GM19043 (cell line): ENCODE measurements at regions not wholly inside any gene's neighbourhood (a gene's known extent, or its start where the extent isn't known, plus 50 kb on each side); places are given as distances from the start of the nearest gene placed in this dataset.
"Not testable (repeated sequence)": the region's sequence is repeated elsewhere in the genome, so short reads cannot be mapped to it uniquely, and the experiment has no call there.

ENCODE experiments used
- ATAC-seq: cut with Tn5 transposase; IDR thresholded peaks from one replicate; pipeline ENCODE4 v1.9.1; 2021; ENCODE audit warnings: low read depth; ENCODE audit not compliant: unreplicated experiment

- ATAC-seq = not testable (repeated sequence)
Observed at GRCh38 chr17:15858082-15858481, 86.8 kb upstream of the ADORA2B start.

DNA sequence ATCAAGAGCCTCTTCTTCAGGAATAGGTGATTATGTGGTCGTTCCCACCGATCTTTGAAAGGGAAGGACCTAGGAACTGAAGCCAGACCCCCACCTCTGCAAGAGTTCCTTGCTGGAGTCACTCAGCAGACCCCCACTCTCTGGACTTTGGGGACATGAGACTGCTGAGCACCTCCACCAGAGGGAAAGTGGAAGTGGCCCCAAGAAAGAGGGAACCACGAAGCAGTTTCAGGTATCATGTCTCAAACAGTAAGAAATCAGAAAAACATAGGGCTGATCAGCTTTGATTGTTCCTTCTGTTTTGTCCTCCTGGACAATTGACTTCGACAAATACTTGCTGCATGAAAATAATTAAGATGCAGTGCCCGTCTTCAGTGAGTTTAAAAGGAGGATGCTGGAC is 84.2 kb upstream of the ADORA2B start:
- ATAC-seq = not testable (repeated sequence)

DNA sequence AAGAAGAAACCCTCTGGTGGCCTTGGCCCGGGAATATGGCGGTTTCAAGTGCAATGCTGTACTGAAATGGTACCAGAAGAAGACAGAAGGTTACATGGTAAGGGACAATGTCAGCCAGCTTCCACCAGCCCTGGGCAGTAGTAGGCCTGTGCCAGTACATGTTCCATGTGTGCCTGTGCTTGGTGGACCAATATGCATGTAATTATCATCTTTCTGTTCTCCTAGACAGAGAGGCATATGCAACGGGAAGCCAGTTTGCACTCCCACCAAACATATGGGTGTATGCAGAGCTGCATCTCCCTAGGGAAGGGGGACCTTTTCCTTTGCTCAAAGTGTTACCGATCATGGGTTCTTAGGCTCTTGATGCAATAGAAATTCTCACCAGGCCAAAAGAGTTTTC is 80.9 kb upstream of the ADORA2B start:
- ATAC-seq = not testable (repeated sequence)

DNA sequence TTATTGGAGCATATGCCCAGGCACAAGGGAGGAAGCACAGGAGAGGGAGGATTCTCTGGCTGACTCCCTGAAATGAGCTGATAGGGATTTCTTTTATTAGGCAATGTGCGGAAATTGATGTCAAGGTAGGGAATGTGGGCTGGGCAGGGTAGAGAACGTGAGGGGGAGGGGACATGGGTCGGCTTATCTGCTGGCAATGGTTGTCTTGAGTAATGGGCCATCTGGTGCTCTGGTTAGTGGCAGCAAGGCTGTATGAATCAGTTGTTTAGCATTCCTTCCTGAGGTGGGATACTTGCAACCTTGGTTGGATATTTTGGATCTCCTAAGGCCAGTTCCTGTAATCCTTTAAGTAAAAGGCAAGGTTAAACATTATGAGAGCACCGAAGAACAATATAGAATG is 80.5 kb upstream of the ADORA2B start:
- ATAC-seq = not testable (repeated sequence)

- ATAC-seq = not testable (repeated sequence)
Observed at GRCh38 chr17:15866015-15866414, 78.9 kb upstream of the ADORA2B start.

- not testable (repeated sequence) for ATAC-seq
Observed at GRCh38 chr17:15867331-15867730, 77.6 kb upstream of the ADORA2B start.

- not testable (repeated sequence) for ATAC-seq
Observed at GRCh38 chr17:15869868-15870267, 75.1 kb upstream of the ADORA2B start.

DNA sequence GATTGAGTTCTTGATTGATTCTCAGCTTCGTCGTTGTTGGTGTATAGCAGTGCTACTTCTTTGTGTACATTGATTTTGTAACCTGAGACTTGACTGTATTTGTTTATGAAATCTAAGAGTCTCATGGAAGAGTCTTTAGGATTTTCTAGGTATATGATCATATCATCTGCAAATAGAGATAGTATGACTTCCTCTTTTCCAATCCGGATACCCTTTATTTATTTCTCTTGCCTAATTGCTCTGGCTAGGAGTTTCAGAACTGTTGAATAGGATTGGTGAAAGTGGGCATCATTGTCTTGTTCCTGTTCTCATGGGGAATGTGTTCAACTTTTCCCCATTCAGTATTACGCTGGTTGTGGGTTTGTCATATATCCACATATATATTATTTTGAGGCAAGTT is 72.3 kb upstream of the ADORA2B start:
- ATAC-seq = not testable (repeated sequence)

GRCh38 chr17:15877882-15878500 is 66.9 kb upstream of the ADORA2B start:
- ATAC-seq = not testable (repeated sequence)

- no peak for ATAC-seq
Observed at GRCh38 chr17:15882058-15882720, 62.7 kb upstream of the ADORA2B start.

DNA sequence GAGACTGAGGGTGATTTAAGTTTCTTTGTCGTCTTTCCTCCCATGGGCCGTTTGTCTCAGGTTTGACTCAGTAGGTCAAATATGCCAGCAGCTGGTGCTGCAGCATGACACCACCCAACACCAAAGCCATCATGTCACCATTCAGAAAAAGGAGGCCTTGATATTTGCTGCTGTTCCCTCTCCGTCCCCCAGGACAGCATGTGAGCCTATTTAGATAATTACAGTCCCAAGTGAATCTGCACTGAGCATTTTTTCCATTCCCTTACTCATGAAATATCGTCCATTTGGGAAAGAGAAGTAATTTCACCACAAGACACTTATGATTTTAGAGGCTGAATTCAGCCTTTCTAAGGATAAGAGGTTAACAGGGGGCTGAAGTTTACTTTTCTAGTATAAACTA is 62.2 kb upstream of the ADORA2B start:
- no peak for ATAC-seq

DNA sequence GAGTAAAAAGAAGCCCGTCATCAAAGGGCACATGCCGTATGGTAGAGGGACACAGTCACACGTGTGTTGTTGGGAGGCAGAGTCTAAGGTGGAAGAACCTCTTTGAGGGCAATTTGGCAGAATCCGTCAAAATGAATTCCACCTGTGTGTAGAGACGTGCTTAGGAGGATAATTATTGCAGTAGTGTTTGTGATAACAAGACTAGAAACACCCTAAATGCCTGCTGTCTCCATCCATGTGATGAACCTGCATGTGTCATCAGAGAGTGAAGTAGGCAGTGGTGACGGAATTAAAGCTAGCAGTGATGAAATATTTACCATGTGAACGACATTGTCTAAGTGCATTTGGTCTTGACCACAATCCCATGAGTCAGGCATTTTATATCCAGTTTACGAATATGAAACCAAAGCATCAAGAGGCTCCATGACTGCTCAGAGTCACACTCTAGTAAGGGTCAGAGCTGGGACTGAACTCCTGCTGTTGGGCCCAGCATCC is 61.3 kb upstream of the ADORA2B start:
- ATAC-seq = no peak

GRCh38 chr17:15884731-15885130 is 60.2 kb upstream of the ADORA2B start:
- ATAC-seq = no peak

- ATAC-seq = no peak
Observed at GRCh38 chr17:15885770-15886169, 59.2 kb upstream of the ADORA2B start.

DNA sequence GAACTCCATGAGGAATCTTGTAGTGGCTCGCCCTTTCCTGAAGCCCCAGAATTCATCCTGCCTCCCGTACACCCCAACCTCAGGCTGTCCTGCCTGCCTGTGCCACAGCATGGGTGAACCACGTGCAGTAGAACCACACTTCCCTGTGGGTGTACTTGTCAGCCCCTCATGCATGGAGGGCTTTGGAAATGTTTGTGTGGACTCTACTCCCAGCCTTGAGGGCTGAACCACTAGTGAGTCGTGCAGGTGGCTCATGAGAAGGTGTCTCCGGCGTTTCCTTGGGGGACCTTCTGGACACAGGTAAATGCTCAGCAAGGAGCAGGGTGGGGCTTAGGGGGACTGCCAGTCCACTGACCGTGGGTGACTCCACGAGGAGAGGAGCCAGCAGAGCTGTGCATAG is 58.7 kb upstream of the ADORA2B start:
- ATAC-seq = no peak

DNA sequence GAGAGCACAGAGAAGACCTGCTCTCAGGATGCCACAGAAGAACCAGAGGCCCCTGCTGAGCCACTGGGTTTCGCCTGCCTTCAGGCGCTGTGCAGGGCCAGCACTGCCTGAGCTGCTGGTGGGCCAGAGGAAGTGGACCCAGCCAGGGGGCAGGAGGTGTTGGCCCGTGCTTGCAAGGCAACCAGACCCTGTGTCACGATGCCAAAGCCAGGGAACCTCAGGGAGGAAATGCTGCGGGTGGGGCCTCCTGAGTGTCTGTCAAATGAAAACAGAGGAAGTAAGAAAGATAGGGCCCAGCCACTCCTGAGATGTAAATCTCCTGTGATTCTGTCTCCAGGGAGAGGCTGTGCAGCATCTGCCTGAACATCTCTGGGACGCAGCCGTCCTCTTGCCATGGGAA is 58.1 kb upstream of the ADORA2B start:
- ATAC-seq = no peak

- ATAC-seq = no peak
Observed at GRCh38 chr17:15888436-15888835, 56.5 kb upstream of the ADORA2B start.

- ATAC-seq = no peak
Observed at GRCh38 chr17:15890279-15890892, 54.5 kb upstream of the ADORA2B start.

DNA sequence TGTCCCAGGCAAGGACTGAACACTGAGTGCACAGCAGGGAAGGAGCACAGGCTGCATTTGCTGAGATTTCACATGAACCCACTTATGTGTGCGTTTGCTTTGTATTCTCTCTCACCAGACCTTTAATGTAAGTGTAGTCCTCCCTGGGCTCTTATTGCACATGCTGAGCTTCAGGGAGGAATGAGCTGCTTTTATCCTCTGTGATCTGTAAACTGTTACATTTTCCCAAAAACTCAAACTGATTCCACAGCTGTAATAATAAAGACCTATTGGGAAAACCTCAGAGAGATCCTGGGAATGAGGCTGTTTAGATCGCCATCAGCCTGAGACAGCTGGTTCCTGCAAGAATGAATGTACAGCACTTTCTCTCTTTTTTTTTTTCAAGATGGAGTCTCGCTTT is 53.6 kb upstream of the ADORA2B start:
- ATAC-seq = no peak

DNA sequence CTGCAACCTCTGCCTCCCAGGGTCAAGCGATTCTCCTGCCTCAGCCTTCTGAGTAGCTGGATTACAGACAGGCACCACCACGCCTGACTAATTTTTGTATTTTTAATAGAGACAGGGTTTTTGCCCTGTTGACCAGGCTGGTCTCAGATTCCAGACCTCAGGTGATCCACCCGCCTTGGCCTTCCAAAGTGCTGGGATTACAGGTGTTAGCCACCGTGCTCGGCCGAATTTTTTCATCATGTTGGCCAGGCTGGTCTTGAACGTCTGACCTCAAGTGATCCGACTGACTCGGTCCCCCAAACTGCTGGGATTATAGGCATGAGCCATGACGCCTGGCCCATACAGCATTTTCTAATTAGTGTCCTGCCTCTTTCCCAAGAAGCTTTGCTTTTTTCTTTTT is 52.7 kb upstream of the ADORA2B start:
- ATAC-seq = no peak

- no peak for ATAC-seq
Observed at GRCh38 chr17:15892731-15893657, 51.9 kb upstream of the ADORA2B start.
